ENCODE measurements at regions not wholly inside any gene's neighbourhood (a gene's known extent, or its start where the extent isn't known, plus 50 kb on each side); places are given as distances from the start of the nearest gene placed in this dataset.

- Histone ChIP-seq H3K14ac (ENCODE audit: insufficient read depth, low read length) (no peak overlapping the region), H3K9me3 (ENCODE audit: control insufficient read depth, low read depth, low read length) (no peaks in the 10 kb centered on the region), H3K79me1 (ENCODE audit: insufficient read depth, low read depth, low read length, poor library complexity, severe bottlenecking) (no peaks in the 10 kb centered on the region), H3K4me1 (ENCODE audit: insufficient read depth, low read length) (no peaks in the 10 kb centered on the region), H2BK15ac (ENCODE audit: low read depth, low read length) (no peak overlapping the region), H2BK120ac (ENCODE audit: low read depth, low read length, poor library complexity, severe bottlenecking) (no peak overlapping the region), H4K5ac (ENCODE audit: insufficient read length, low read depth, low read length) (no peak overlapping the region), H4K91ac (ENCODE audit: insufficient read length, low read depth, low read length) (no peak overlapping the region), H2AFZ (ENCODE audit: low read length) (no peak overlapping the region), H2BK20ac (ENCODE audit: low read depth, low read length, poor library complexity, severe bottlenecking) (no peak overlapping the region), H3K23me2 (ENCODE audit: insufficient read length, low read depth, low read length, poor library complexity, severe bottlenecking) (no peaks in the 10 kb centered on the region), H3K4ac (ENCODE audit: low read depth, low read length) (no peak overlapping the region), H3K23ac (ENCODE audit: insufficient read length, low read depth, low read length) (no peak overlapping the region), H3K56ac (ENCODE audit: insufficient read length, low read depth, low read length) (no peak overlapping the region), H3K9ac (ENCODE audit: extremely low read depth, insufficient read length, low read length) (no peak overlapping the region), H3K27me3 (ENCODE audit: insufficient read depth, low read length) (no peaks in the 10 kb centered on the region), H4K8ac (replicated peaks; ENCODE audit: insufficient read length, low read depth, low read length) (no peak overlapping the region), H3T11ph (ENCODE audit: low read length) (no peak overlapping the region), H2BK5ac (ENCODE audit: insufficient read length, low read length) (no peak overlapping the region), H3K27ac (ENCODE audit: insufficient read length, low read depth, low read length) (no peak overlapping the region), H4K20me1 (ENCODE audit: control insufficient read depth, insufficient read depth, insufficient read length) (no peaks in the 10 kb centered on the region), H2AK5ac (ENCODE audit: insufficient read length, low read length) (no peak overlapping the region), H3K4me2 (ENCODE audit: insufficient read depth, insufficient read length, low read length) (no peak overlapping the region), H3K18ac (ENCODE audit: insufficient read length, low read depth, low read length) (no peak overlapping the region), H2BK12ac (ENCODE audit: insufficient read length, low read depth, low read length) (no peak overlapping the region), H3K79me2 (ENCODE audit: insufficient read depth, low read length) (no peaks in the 10 kb centered on the region)
- Mint-ChIP-seq H3K9me3 (peaks cover 0 to 2% of the 10 kb centered on the region in 2 experiments; a peak in 1 of 5 replicates), H3K27ac (no peak overlapping the region), H3K4me1 (peaks cover 2 to 7% of the 10 kb centered on the region in 2 experiments; a peak in 3 of 4 replicates), H3K36me3 (ENCODE audit: insufficient read depth in 1 of 3, low read depth in 3 of 3) (peaks cover 0 to 3% (median 0%) of the 10 kb centered on the region in 3 experiments; a peak in 3 of 7 replicates), H3K27me3 (ENCODE audit: low read depth) (no peaks in the 10 kb centered on the region), H3K4me3 (no peak overlapping the region)
- DNase-seq = no peak
- no CpG with 5 or more reads among the region's 7 CpGs for WGBS (ENCODE audit: extremely low coverage, insufficient read length, low lambda C conversion rate)
- TF ChIP-seq CTCF (conservative IDR thresholded peaks at IDR 0.05) = no peak
These were observed 494.2 kb upstream of the JARID2 start for GRCh38 chr6:14751645-14752175.
